H1 (cell line): ENCODE measurements at regions not wholly inside any gene's neighbourhood (a gene's known extent, or its start where the extent isn't known, plus 50 kb on each side); places are given as distances from the start of the nearest gene placed in this dataset.

ENCODE experiments used
- ASH2L ChIP-seq: fragments of 200-600, 300-600 bp; sonication (generic); IDR thresholded peaks from one replicate; pipeline ENCODE4 v1.7.1; 2017; ENCODE audit warnings: low read length
- BRCA1 ChIP-seq: IDR thresholded peaks from 2 replicates; pipeline ENCODE4 v1.6.1; 2012; ENCODE audit warnings: low read depth, low read length, improper control_type of control experiment
- CHD2 ChIP-seq: IDR thresholded peaks from 2 replicates; pipeline ENCODE4 v1.6.1; 2012; ENCODE audit warnings: low read length, improper control_type of control experiment
- CHD7 ChIP-seq: fragments of 300-600 bp; sonication (generic); IDR thresholded peaks from 2 replicates; pipeline ENCODE4 v1.7.1; 2012; ENCODE audit warnings: low read length, moderate library complexity, mild to moderate bottlenecking, inconsistent platforms; ENCODE audit not compliant: insufficient replicate concordance
- KDM4A ChIP-seq: IDR thresholded peaks from one replicate; pipeline ENCODE4 v1.7.1; 2012; ENCODE audit warnings: low read depth, mild to moderate bottlenecking, moderate library complexity, low read length, inconsistent platforms; ENCODE audit not compliant: severe bottlenecking
- MAFK ChIP-seq: IDR thresholded peaks from 2 replicates; pipeline ENCODE4 v1.6.1; 2012; ENCODE audit warnings: low read depth, mild to moderate bottlenecking, improper control_type of control experiment, low read length
- POLR2AphosphoS5 ChIP-seq: IDR thresholded peaks from 2 replicates; pipeline ENCODE4 v1.6.1; 2011; ENCODE audit warnings: low read depth, low read length
- RBBP5 ChIP-seq: IDR thresholded peaks from 2 replicates; pipeline ENCODE4 v1.7.1; 2012; ENCODE audit warnings: low read depth, mild to moderate bottlenecking, inconsistent platforms, low read length, moderate library complexity, borderline replicate concordance
- RNF2 ChIP-seq: fragments of 200-900, 300-1000 bp; sonication (generic); IDR thresholded peaks from 2 replicates; pipeline ENCODE4 v1.7.1; 2016; ENCODE audit warnings: borderline replicate concordance, low read depth, mild to moderate bottlenecking, antibody characterized with exemption, low read length; ENCODE audit not compliant: poor library complexity, severe bottlenecking; ENCODE audit errors: missing control alignments
- RXRA ChIP-seq: IDR thresholded peaks from 2 replicates; pipeline ENCODE4 v1.6.1; 2011; ENCODE audit warnings: low read depth, mild to moderate bottlenecking, low read length, moderate library complexity; ENCODE audit not compliant: insufficient read depth
- TAF1 ChIP-seq: IDR thresholded peaks from 2 replicates; pipeline ENCODE4 v1.6.1; 2011; ENCODE audit warnings: mild to moderate bottlenecking, low read depth, low read length
- TCF12 ChIP-seq: IDR thresholded peaks from 2 replicates; pipeline ENCODE4 v1.6.1; 2011; ENCODE audit warnings: low read depth, mild to moderate bottlenecking, low read length
- ZNF274 ChIP-seq: IDR thresholded peaks from 2 replicates; pipeline ENCODE4 v1.7.0; 2012; ENCODE audit warnings: low read length, borderline replicate concordance; ENCODE audit errors: extremely low read depth

DNA sequence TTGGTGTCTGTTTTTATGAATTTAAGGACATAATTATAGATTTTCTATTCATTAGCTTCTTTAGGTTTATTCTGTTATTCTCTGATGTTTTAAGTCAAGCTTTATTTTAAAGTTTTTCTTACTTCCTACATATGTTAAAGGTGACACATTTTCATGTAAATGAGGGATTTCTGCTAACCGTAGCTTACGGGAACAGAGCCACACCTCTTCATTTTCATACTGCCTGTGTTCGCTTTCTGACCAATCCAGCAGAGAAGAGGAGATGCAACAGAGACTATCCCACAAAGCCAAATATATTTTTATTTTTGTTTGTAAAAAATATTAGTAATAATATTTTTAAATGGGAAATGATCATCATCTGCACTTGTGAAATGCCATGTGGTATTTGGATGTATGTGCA, 774.1 kb downstream of the BRD1 start (continued):
- TF ChIP-seq CHD7 (no peak), RBBP5 (no peak), ZNF274 (no peak), KDM4A (no peak), MAFK (no peak), RNF2 (no peak), TCF12 (no peak), ASH2L (no peak), CHD2 (no peak), BRCA1 (no peak), RXRA (no peak), TAF1 (no peak), POLR2AphosphoS5 (no peak)
